DOHH2 (cell line): ENCODE measurements at regions not wholly inside any gene's neighbourhood (a gene's known extent, or its start where the extent isn't known, plus 50 kb on each side); places are given as distances from the start of the nearest gene placed in this dataset.

Source experiments
- H3F3A ChIP-seq: fragments of 200-600 bp; sonication (generic), shearing (Covaris generic); 2 replicates; pipeline ENCODE4 v1.6.0; 2016; ENCODE audit warnings: antibody characterized with exemption, mild to moderate bottlenecking; ENCODE audit not compliant: control insufficient read depth, insufficient read depth
- H3K27ac ChIP-seq: fragments of 200-600 bp; sonication (generic); 2 replicates; pipeline ENCODE4 v1.5.1; 2014; ENCODE audit warnings: low read depth, mild to moderate bottlenecking, low read length, moderate library complexity
- H3K27me3 ChIP-seq: fragments of 200-600 bp; sonication (generic); 2 replicates; pipeline ENCODE4 v1.6.1; 2014; ENCODE audit warnings: mild to moderate bottlenecking, low read length, mixed read lengths; ENCODE audit not compliant: control insufficient read depth
- H3K36me3 ChIP-seq: fragments of 200-600 bp; sonication (generic); 2 replicates; pipeline ENCODE4 v1.6.1; 2014; ENCODE audit warnings: mild to moderate bottlenecking, low read length, moderate library complexity, mixed read lengths; ENCODE audit not compliant: control insufficient read depth
- H3K4me1 ChIP-seq: fragments of 200-600 bp; sonication (generic); 2 replicates; pipeline ENCODE4 v1.6.1; 2014; ENCODE audit warnings: mild to moderate bottlenecking, low read length, mixed read lengths; ENCODE audit not compliant: control insufficient read depth
- H3K4me2 ChIP-seq: fragments of 200-600 bp; sonication (generic); 2 replicates; pipeline ENCODE4 v1.6.0; 2014; ENCODE audit warnings: mild to moderate bottlenecking, low read length, moderate library complexity
- H3K4me3 ChIP-seq: fragments of 200-600 bp; sonication (generic); 2 replicates; pipeline ENCODE4 v1.5.1; 2014; ENCODE audit warnings: mild to moderate bottlenecking, low read length, mixed read lengths
- H3K79me2 ChIP-seq: fragments of 200-600 bp; sonication (generic); 2 replicates; pipeline ENCODE4 v1.6.1; 2014; ENCODE audit warnings: mild to moderate bottlenecking, low read length, mixed read lengths; ENCODE audit not compliant: control insufficient read depth
- H3K9me2 ChIP-seq: fragments of 200-600 bp; sonication (generic); replicated peaks from 2 replicates; pipeline ENCODE4 v1.6.1; 2014; ENCODE audit warnings: mild to moderate bottlenecking, low read length, mixed read lengths; ENCODE audit not compliant: control insufficient read depth
- H3K9me3 ChIP-seq: fragments of 200-600 bp; sonication (generic); 2 replicates; pipeline ENCODE4 v1.6.1; 2014; ENCODE audit warnings: antibody characterized with exemption, low read length, mixed read lengths; ENCODE audit not compliant: control insufficient read depth, insufficient read depth
- H4K20me1 ChIP-seq: fragments of 200-600 bp; sonication (generic); 2 replicates; pipeline ENCODE4 v1.6.0; 2014; ENCODE audit warnings: low read depth, mild to moderate bottlenecking, antibody characterized with exemption, low read length, moderate library complexity; ENCODE audit not compliant: control insufficient read depth, insufficient read depth
- CTCF ChIP-seq: fragments of 200-600 bp; sonication (generic); IDR thresholded peaks from one replicate; pipeline ENCODE4 v1.5.1; 2014; ENCODE audit warnings: antibody characterized with exemption, mild to moderate bottlenecking, low read depth, low read length; ENCODE audit not compliant: poor library complexity, severe bottlenecking
- EZH2phosphoT487 ChIP-seq: fragments of 200-600 bp; sonication (generic); IDR thresholded peaks from 2 replicates; pipeline ENCODE4 v1.6.1; 2017; ENCODE audit warnings: borderline replicate concordance, mild to moderate bottlenecking, antibody characterized with exemption, low read length, moderate library complexity, mixed read lengths

- Histone ChIP-seq H3F3A (no peaks in the 10 kb centered on the region), H4K20me1 (no peaks in the 10 kb centered on the region), H3K9me3 (no peaks in the 10 kb centered on the region), H3K4me2 (no peak overlapping the region), H3K27ac (no peak overlapping the region), H3K79me2 (no peaks in the 10 kb centered on the region), H3K9me2 (no peaks in the 10 kb centered on the region), H3K36me3 (no peaks in the 10 kb centered on the region), H3K27me3 (no peaks in the 10 kb centered on the region), H3K4me1 (no peaks in the 10 kb centered on the region), H3K4me3 (no peak overlapping the region)
- TF ChIP-seq CTCF (no peak), EZH2phosphoT487 (no peak)
Observed at GRCh38 chr4:121551271-121551670, 145.5 kb downstream of the ANXA5 start.

GRCh38 chr4:121541696-121542095 is 155.1 kb downstream of the ANXA5 start:
- Histone ChIP-seq H3K4me3 (no peak overlapping the region), H3K27me3 (no peaks in the 10 kb centered on the region), H3K9me3 (no peaks in the 10 kb centered on the region), H3K79me2 (no peaks in the 10 kb centered on the region), H3F3A (no peaks in the 10 kb centered on the region), H3K4me2 (no peak overlapping the region), H4K20me1 (no peaks in the 10 kb centered on the region), H3K36me3 (no peaks in the 10 kb centered on the region), H3K4me1 (no peaks in the 10 kb centered on the region), H3K27ac (no peak overlapping the region), H3K9me2 (no peaks in the 10 kb centered on the region)
- TF ChIP-seq CTCF: no peak
- no peak for TF ChIP-seq EZH2phosphoT487

- Histone ChIP-seq H3K27me3 (no peaks in the 10 kb centered on the region), H3K4me1 (no peaks in the 10 kb centered on the region), H3K9me3 (no peaks in the 10 kb centered on the region), H3K79me2 (no peaks in the 10 kb centered on the region), H3K27ac (no peak overlapping the region), H3K4me2 (no peak overlapping the region), H3F3A (no peaks in the 10 kb centered on the region), H4K20me1 (no peaks in the 10 kb centered on the region), H3K9me2 (no peaks in the 10 kb centered on the region), H3K4me3 (no peak overlapping the region), H3K36me3 (no peaks in the 10 kb centered on the region)
- no peak for TF ChIP-seq CTCF
- no peak for TF ChIP-seq EZH2phosphoT487
Observed at GRCh38 chr4:121535351-121535750, 154.5 kb upstream of the QRFPR start.

GRCh38 chr4:121534187-121534586 is 153.4 kb upstream of the QRFPR start:
- H3K27me3 ChIP-seq: no peaks in the 10 kb centered on the region
- H3K79me2 ChIP-seq: no peaks in the 10 kb centered on the region
- no peaks in the 10 kb centered on the region for H3K4me1 ChIP-seq
- no peaks in the 10 kb centered on the region for H4K20me1 ChIP-seq
- no peak for TF ChIP-seq EZH2phosphoT487
- TF ChIP-seq CTCF: no peak
- no peaks in the 10 kb centered on the region for H3K36me3 ChIP-seq
- H3K9me2 ChIP-seq: no peaks in the 10 kb centered on the region
- no peak overlapping the region for H3K4me3 ChIP-seq
- H3K27ac ChIP-seq: no peak overlapping the region
- H3K9me3 ChIP-seq: no peaks in the 10 kb centered on the region
- H3F3A ChIP-seq: no peaks in the 10 kb centered on the region
- H3K4me2 ChIP-seq: no peak overlapping the region
